Panc1 (cell line): ENCODE measurements at regions not wholly inside any gene's neighbourhood (a gene's known extent, or its start where the extent isn't known, plus 50 kb on each side); places are given as distances from the start of the nearest gene placed in this dataset.

Source experiments
- ATAC-seq: fragments of 200-7000 bp; cut with Tn5 transposase; 2 replicates; pipeline ENCODE4 v1.9.1; 2020; ENCODE audit warnings: mild to moderate bottlenecking, moderate library complexity
- BruUV-seq: library from RNA; stranded (reverse); fragments of 400-500 nt; replicated peaks from 2 replicates; lab custom pipeline; 2021; lab: Mats Ljungman, UMichigan
- CTCF ChIA-PET: fragments of 300-600 bp; sonication (Branson Sonifier 250); formaldehyde crosslinking; loops from one replicate; lab custom pipeline; 2022; ENCODE audit warnings: antibody characterized with exemption; lab: Charles Lee
- POLR2A ChIA-PET: fragments of 300-600 bp; sonication (Branson Sonifier 250); formaldehyde crosslinking; loops from one replicate; lab custom pipeline; 2022; ENCODE audit warnings: antibody characterized with exemption; lab: Charles Lee
- DNase-seq: peaks from one replicate; pipeline ENCODE4 v3.0.0-alpha.2; 2010; ENCODE audit warnings: low read depth, low spot score
- H3K27ac ChIP-seq: 2 replicates; pipeline ENCODE4 v1.5.1; 2011; ENCODE audit warnings: mild to moderate bottlenecking, low read length, inconsistent platforms
- H3K27me3 ChIP-seq: fragments of 200-500 bp; sonication (Bioruptor generic); 2 replicates; pipeline ENCODE4 v1.6.0; 2014; ENCODE audit warnings: low read length, inconsistent platforms; ENCODE audit not compliant: control insufficient read depth, insufficient read depth
- H3K36me3 ChIP-seq: fragments of 200-500 bp; sonication (Bioruptor generic); 2 replicates; pipeline ENCODE4 v1.5.1; 2014; ENCODE audit warnings: inconsistent platforms, mild to moderate bottlenecking, low read length, moderate library complexity; ENCODE audit not compliant: control insufficient read depth, insufficient read depth
- H3K4me1 ChIP-seq: 2 replicates; pipeline ENCODE4 v1.5.1; 2011; ENCODE audit warnings: inconsistent platforms, mild to moderate bottlenecking, low read length, moderate library complexity; ENCODE audit not compliant: control insufficient read depth, insufficient read depth
- H3K4me3 ChIP-seq, 2 experiments: 2 replicates each; pipeline ENCODE4 v1.5.1; 2011 to 2012; ENCODE audit warnings: low read depth in 2 of 2, low read length in 2 of 2, mild to moderate bottlenecking in 2 of 2, inconsistent platforms in 1 of 2, moderate library complexity in 1 of 2
- H3K9me3 ChIP-seq: fragments of 200-500 bp; sonication (Bioruptor generic); 2 replicates; pipeline ENCODE4 v1.5.1; 2014; ENCODE audit warnings: low read depth, mild to moderate bottlenecking, inconsistent platforms, low read length, moderate library complexity; ENCODE audit not compliant: control insufficient read depth, insufficient read depth
- POLR2AphosphoS5 ChIP-seq: IDR thresholded peaks from 2 replicates; pipeline ENCODE4 v1.6.1; 2012; ENCODE audit warnings: mild to moderate bottlenecking, low read depth, low read length, moderate library complexity
- REST ChIP-seq, 2 experiments: IDR thresholded peaks; 2 replicates each; pipeline ENCODE4 v1.6.1; 2011 to 2012; ENCODE audit warnings: low read depth in 2 of 2, control low read depth in 1 of 2, low read length in 1 of 2, mild to moderate bottlenecking in 1 of 2, moderate library complexity in 1 of 2; ENCODE audit not compliant: insufficient read depth in 1 of 2
- SIN3A ChIP-seq: IDR thresholded peaks from 2 replicates; pipeline ENCODE4 v1.6.1; 2012; ENCODE audit warnings: low read depth, mild to moderate bottlenecking, low read length, moderate library complexity, borderline replicate concordance; ENCODE audit not compliant: insufficient read depth
- TCF7L2 ChIP-seq: IDR thresholded peaks from 2 replicates; pipeline ENCODE4 v1.6.1; 2011; ENCODE audit warnings: mild to moderate bottlenecking, low read depth, low read length, inconsistent platforms
- in situ Hi-C: cut with HindIII; loops from 2 replicates; pipeline ENCODE4 v1.10.0; 2016; ENCODE audit warnings: low sequenced_read_pairs, low pct_unique_long_range_greater_than_20kb
- intact Hi-C: fragments of 100-400 bp; cut with micrococcal nuclease; formaldehyde crosslinking; loops from one replicate; pipeline ENCODE4 v1.10.0; 2022; ENCODE audit not compliant: unreplicated experiment
- TF ChIP-seq, protein P1 (sequence below): fragments of 450-650 bp; IDR thresholded peaks from 2 replicates; pipeline ENCODE4 v1.5.1; 2017; ENCODE audit warnings: mild to moderate bottlenecking

GRCh38 chr6:156389296-156389695 lies 387.9 kb upstream of the ARID1B start:
- Histone ChIP-seq H3K27ac (peak overlapping the region; percentile 20; the same call in 1 of the 2 replicates), H3K9me3 (no peaks in the 10 kb centered on the region), H3K4me3 (no peak overlapping the region), H3K36me3 (no peaks in the 10 kb centered on the region), H3K4me1 (no peaks in the 10 kb centered on the region; the same call in 1 of the 2 replicates), H3K27me3 (no peaks in the 10 kb centered on the region)
- ChIA-PET POLR2A (interaction anchor here (0.7 kb wide), 1 partner anchor 1224 kb away, joined by 17 read pairs; no protein-coding TSS in a partner anchor), CTCF (no interaction called here)
- in situ Hi-C loops (no loop called here), intact Hi-C loops (no loop called here)
- TF ChIP-seq POLR2AphosphoS5 (no peak), SIN3A (no peak), REST (IDR thresholded peaks at IDR 0.05; ENCODE audit: insufficient read depth in 1 of 2, low read depth in 2 of 2, low read length in 1 of 2) (no peak), TCF7L2 (no peak)
- TF ChIP-seq, protein P1, sequence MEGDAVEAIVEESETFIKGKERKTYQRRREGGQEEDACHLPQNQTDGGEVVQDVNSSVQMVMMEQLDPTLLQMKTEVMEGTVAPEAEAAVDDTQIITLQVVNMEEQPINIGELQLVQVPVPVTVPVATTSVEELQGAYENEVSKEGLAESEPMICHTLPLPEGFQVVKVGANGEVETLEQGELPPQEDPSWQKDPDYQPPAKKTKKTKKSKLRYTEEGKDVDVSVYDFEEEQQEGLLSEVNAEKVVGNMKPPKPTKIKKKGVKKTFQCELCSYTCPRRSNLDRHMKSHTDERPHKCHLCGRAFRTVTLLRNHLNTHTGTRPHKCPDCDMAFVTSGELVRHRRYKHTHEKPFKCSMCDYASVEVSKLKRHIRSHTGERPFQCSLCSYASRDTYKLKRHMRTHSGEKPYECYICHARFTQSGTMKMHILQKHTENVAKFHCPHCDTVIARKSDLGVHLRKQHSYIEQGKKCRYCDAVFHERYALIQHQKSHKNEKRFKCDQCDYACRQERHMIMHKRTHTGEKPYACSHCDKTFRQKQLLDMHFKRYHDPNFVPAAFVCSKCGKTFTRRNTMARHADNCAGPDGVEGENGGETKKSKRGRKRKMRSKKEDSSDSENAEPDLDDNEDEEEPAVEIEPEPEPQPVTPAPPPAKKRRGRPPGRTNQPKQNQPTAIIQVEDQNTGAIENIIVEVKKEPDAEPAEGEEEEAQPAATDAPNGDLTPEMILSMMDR: no peak
- ATAC-seq (no peak), DNase-seq (no peak)
- BruUV-seq: no TSS peak

DNA sequence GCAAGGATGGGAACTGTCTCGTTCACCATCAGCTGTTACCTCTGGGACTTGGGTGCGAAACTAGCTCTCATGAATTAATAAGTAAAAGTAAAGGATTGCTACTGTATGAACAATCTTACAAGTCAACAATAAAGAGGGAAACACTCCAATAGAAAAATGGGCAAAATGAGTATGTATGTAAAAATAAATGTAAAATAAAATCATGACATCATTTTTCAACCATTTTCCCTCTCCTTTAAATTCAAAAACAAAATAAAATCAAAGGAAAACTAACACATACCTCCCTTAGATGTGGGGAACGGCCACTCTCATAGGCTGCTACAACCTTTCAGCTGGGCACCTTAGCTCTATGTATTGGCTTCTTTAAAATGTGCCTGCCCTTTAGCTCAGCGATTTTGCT lies 389.7 kb upstream of the ARID1B start:
- Histone ChIP-seq H3K27ac (peak overlapping the region; percentile 5; the same call in 1 of the 2 replicates), H3K27me3 (no peaks in the 10 kb centered on the region), H3K36me3 (no peaks in the 10 kb centered on the region), H3K9me3 (no peaks in the 10 kb centered on the region), H3K4me1 (no peaks in the 10 kb centered on the region; the same call in 1 of the 2 replicates), H3K4me3 (no peak overlapping the region)
- ChIA-PET CTCF (no interaction called here), POLR2A (no interaction called here)
- ATAC-seq (no peak), DNase-seq (no peak)
- TF ChIP-seq SIN3A: no peak
- BruUV-seq: no TSS peak
- intact Hi-C loops: no loop called here
- in situ Hi-C loops: no loop called here

- intact Hi-C loops (no loop called here), in situ Hi-C loops (no loop called here)
- BruUV-seq: no TSS peak
- Histone ChIP-seq H3K36me3 (no peaks in the 10 kb centered on the region), H3K9me3 (no peaks in the 10 kb centered on the region), H3K27me3 (no peaks in the 10 kb centered on the region), H3K4me3 (no peak overlapping the region), H3K4me1 (peaks cover 18% of the 10 kb centered on the region), H3K27ac (peak overlapping the region; percentile 97)
- no peak for ATAC-seq
- POLR2A ChIA-PET: interaction anchor here (0.6 kb wide), 1 partner anchor 10 kb away, joined by 3 read pairs; no protein-coding TSS in a partner anchor
- no peak for TF ChIP-seq REST (IDR thresholded peaks at IDR 0.05; ENCODE audit: insufficient read depth in 1 of 2, low read depth in 2 of 2, low read length in 1 of 2)
- no peak for TF ChIP-seq TCF7L2
- TF ChIP-seq, protein P1: no peak
- no peak for TF ChIP-seq POLR2AphosphoS5
- no peak for TF ChIP-seq SIN3A
- DNase-seq: no peak
- CTCF ChIA-PET: no interaction called here
Observed at GRCh38 chr6:156383059-156383458, 394.1 kb upstream of the ARID1B start.
